HG03045 (cell line): ENCODE measurements at regions not wholly inside any gene's neighbourhood (a gene's known extent, or its start where the extent isn't known, plus 50 kb on each side); places are given as distances from the start of the nearest gene placed in this dataset.
"Not testable (repeated sequence)": the region's sequence is repeated elsewhere in the genome, so short reads cannot be mapped to it uniquely, and the experiment has no call there.

ENCODE experiments used
- ATAC-seq: cut with Tn5 transposase; IDR thresholded peaks from one replicate; pipeline ENCODE4 v1.9.1; 2021; ENCODE audit warnings: mild to moderate bottlenecking, moderate library complexity; ENCODE audit not compliant: unreplicated experiment

DNA sequence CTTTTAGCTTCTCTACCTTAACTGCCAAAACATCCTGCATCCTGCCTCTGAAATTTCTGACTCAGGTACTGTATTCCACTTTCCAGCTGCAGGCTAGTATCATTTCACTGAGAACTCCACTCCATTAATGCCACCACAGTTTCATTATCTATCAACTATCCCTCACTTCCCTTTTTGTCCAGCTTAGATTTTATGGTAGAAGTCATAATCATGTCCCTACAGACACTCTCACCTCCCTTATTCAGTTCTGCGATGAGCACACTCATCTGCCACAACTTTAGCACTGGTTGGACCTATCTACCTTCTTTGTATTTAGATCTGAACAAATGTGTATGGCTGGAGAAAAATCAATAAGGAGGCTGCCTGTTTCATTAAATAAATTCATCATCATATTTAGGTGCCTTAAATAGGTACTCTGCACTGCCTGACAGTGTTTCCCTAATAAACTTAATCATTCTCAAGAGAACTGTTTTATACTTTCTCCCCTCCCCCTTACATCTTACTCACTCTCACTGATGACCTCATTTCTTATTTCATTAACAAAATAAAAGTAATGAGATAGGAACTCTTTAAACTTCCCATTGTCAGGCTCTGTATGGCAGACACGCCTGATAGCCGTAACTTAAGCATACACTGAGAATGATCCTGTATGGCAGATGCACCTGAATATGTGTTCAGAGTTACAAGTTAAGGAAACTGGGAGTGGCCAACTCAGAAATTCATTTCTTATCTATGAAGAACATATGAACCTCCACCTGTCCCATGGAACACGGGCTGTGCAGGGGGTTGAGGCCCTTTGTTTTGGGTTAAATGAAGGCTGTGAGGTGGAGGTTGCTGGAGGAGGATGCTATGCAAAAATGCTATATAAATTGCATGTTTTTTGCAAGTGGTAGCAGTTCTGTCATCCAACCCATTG lies 95.3 kb upstream of the MAN1A1 start:
- ATAC-seq, result peak; percentile 42

DNA sequence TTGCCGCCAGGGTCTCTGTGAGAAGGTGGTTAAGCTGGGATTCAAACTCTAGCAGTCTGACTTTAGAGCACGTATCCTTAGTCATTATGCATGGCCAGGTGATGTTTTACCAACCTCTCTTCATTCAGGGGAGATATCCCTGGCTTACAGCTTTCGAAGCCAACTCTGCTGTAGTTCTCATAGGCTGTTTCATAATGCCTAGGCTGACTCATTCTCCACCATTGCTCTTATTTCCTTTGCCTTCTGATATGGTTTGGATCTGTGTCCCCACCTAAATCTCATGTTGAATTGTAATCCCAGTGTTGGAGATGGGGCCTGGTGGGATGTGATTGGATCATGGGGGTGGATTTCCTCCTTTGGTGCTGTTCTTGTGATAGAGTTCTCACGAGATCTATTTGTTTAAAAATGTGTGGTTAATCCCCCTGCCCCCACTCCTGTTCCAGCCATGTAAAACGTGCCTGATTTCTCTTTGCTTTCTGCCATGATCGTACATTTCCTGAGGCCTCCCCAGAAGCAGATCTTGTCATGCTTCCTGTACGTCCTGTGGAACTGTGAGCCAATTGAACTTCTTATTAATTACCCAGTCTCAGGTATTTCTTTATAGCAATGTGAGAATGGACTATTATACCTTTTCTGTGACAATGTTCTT lies 94.6 kb upstream of the MAN1A1 start:
- no peak for ATAC-seq

DNA sequence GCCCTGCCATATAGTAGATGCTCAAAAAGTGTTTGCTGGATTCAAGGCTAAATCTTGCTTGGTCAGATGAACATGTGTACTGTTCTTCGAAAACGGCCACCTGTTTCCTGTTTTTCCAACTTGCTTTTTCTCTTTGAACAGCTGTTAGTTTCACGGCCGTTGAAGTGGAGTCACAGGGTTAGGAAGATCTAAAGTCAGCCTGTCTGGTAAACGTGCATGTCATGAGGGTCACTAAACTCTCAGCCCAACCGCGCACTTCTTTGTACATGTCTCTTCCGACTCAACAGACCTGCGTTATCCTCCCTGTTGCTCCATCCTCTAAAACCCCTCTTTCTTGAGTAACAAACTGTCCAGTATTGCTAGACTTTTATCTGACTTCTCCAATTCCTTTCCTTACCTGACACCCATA lies 93.2 kb upstream of the MAN1A1 start:
- ATAC-seq, result peak; percentile 75

DNA sequence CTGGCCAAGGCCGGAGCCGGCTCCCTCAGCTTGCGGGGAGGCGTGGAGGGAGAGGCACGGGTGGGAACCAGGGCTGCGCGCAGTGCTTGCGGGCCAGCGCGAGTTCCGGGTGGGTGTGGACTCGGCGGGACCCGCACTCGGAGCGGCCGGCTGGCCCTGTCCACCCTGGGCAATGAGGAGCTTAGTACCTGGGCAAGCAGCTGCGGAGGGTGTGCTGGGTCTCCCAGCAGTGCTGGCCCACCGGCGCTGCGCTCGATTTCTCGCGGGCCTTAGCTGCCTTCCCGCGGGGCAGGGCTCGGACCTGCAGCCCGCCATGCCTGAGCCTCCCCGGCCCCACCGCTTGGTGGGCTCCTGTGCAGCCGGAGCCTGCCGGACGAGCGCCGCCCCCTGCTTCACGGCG lies 91.4 kb upstream of the MAN1A1 start:
- no peak for ATAC-seq

DNA sequence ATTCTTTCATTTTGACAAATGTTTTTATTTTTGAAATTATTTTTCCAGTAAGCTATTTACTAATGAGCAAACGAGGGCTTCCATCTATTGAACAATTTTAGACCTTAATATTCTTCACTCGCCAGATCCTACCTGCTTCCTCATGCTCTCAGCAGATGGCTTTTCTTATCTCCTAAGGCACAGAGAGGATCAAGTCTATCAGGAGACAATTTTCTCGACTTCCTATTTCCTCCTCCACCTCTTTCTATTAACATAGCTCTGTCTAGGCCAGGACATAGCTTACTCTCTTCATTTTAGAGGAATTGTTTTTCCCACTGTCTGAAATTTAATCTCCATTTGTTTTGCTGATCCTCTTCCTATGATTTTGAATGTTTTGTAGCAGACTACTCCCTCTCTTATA lies 87.0 kb upstream of the MAN1A1 start:
- no peak for ATAC-seq

DNA sequence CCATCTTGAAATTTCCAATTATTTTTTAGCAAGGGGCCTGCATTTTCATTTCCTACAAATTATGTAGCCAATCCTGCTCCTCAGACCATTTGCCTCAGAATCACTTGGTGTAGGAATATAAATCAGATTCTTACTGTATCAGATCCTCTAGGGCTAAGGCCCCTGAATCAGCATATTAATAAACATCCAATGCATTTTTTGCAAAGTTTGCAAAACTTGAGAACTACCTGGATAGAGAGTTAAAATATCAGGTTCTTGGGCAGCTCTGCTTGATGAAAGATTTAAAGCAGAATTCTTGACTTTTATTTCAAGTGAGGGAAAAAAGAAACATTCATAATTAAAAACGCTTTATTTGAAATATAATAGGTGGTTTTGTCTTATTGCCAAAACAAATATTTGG lies 82.2 kb upstream of the MAN1A1 start:
- ATAC-seq, result no peak

DNA sequence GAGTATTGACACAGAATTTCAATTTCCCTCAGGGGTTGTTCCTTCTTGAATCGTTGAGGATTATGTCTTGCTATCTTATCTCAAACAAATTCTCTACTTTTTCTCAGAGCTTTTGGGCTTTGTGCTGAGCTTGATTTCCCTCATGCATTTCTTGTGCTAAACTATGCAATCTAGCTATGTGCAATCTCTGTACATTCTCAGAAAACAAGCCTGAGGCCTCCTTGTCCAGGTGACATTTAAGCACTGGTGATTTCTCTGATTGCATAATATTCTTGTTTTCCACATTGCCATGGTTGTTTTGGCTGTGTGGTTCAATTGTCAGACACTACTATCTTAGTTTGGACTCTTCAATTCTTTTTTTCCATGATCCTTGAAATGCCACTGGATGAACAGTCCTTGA lies 81.2 kb upstream of the MAN1A1 start:
- no peak for ATAC-seq

DNA sequence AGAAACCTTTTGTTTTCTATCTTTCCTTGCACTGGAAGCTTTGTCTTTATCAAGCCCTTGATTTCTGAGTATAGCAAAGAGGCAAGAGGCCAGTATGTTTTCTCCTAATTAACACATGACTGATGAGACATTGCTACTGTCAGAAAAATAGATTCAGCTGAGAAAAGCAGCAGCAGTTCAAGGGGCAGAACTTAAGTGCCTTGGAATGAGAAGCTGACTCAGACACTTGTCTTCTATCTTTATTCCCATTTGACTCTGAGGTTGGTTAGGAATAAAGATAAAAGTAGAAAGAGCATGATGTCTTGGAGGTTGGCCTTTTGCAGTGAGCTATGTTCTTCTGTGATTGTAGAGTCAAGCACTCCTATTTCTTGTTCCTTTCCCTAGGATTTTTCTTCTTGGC lies 79.1 kb upstream of the MAN1A1 start:
- ATAC-seq, result no peak

DNA sequence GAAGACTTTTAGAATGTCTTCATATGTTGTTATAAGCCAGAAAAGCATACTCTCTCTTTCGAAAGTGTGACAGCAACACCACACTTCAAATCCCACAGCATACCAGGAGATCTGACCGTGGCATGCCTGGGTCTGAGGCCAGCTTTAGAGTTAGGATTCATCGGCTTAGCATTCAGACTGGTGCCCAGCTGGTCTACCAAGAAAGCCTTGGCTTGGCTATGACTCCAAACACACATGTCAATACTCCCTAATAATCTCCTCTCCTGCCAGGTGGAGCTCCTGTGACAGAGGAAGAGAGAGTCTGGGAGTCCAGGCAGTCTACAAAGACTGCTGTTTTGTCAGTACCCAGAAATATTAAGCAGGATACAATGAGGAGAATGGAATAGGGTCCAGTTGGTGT lies 77.1 kb upstream of the MAN1A1 start:
- no peak for ATAC-seq

DNA sequence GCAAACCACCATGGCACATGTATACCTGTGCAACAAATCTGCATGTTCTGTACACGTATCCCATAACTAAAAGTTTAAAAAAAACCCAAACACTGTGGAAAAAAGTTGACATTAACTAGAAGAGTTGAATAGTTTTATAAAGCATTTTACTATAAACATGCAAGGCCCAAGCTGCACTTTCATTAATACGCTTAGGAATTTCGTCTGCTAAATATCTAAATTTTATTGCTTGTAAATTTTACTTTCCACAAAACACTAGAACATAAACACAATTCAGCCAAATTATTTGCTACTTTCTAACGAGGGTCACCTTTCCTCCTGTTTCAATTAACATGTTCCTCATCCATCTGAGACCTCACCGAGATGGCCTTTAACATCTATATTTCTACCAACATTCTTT lies 74.4 kb upstream of the MAN1A1 start:
- ATAC-seq, result no peak

DNA sequence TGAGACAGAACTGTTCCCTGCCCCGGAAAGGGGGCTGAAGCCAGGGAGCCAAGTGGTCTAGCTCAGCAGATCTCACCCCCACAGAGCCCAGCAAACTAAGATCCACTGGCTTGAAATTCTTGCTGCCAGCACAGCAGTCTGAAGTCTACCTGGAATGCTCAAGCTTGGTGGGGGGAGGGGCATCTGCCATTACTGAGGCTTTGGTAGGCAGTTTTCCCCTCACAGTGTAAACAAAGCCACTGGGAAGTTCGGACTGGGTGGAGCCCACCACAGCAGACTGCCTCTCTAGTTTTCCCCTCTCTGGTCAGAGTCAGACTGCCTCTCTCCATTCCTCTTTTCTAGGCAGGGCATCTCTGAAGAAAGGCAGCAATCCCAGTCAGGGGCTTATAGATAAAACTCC lies 68.5 kb upstream of the MAN1A1 start:
- not testable (repeated sequence) for ATAC-seq

DNA sequence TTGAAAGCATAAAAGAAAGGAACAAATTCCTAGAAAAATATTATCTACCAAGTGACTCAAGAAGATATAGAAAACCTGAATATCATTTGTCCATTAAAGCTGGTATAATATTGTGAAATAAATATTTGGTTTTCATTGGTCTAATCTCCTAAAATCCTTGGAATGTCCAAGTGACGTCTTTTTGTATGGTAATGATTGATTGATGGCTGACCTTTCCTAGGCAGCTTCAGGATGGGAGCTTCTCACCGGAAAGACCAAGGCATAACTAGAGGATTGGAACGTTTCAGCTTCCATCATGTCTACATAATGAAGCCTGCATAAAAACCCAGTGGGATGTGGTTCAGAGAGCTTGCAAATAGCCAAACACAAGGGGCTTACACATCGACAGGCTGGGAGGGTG lies 57.6 kb upstream of the MAN1A1 start:
- ATAC-seq, result no peak

DNA sequence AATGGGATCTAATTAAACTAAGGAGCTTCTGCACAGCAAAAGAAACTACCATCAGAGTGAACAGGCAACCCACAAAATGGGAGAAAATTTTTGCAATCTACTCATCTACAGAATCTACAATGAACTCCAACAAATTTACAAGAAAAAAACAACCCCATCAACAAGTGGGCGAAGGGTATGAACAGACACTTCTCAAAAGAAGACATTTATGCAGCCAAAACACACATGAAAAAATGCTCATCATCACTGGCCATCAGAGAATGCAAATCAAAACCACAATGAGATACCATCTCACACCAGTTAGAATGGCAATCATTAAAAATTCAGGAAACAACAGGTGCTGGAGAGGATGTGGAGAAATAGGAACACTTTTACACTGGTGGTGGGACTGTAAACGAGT lies 55.6 kb upstream of the MAN1A1 start:
- ATAC-seq, result not testable (repeated sequence)
